Neural crest cell (in vitro differentiated cells): ENCODE measurements at regions not wholly inside any gene's neighbourhood (a gene's known extent, or its start where the extent isn't known, plus 50 kb on each side); places are given as distances from the start of the nearest gene placed in this dataset.

Experiments used
- DNase-seq: peaks from one replicate; pipeline ENCODE4 v3.0.0; 2021; ENCODE audit warnings: low read depth, mixed read lengths, low spot score
- H3K27ac Mint-ChIP-seq: one replicate; pipeline ENCODE4 v1.8.0; 2021; ENCODE audit warnings: mild to moderate bottlenecking, mixed read lengths; ENCODE audit not compliant: unreplicated experiment
- H3K27me3 Mint-ChIP-seq: 2 replicates; pipeline ENCODE4 v1.8.0; 2021; ENCODE audit warnings: low read depth, mild to moderate bottlenecking, mixed read lengths
- H3K36me3 Mint-ChIP-seq: 2 replicates; pipeline ENCODE4 v1.8.0; 2021; ENCODE audit warnings: low read depth, mild to moderate bottlenecking, mixed read lengths
- H3K4me1 Mint-ChIP-seq: 2 replicates; pipeline ENCODE4 v1.8.0; 2021; ENCODE audit warnings: mixed read lengths
- H3K4me3 Mint-ChIP-seq: one replicate; pipeline ENCODE4 v1.8.0; 2021; ENCODE audit warnings: mild to moderate bottlenecking, mixed read lengths
- H3K9me3 Mint-ChIP-seq: 2 replicates; pipeline ENCODE4 v1.8.0; 2021; ENCODE audit warnings: mixed read lengths
- TF ChIP-seq, protein P1 (sequence below): fragments of 200-600 bp; sonication (generic); conservative IDR thresholded peaks from 2 replicates; pipeline ENCODE4 v1.5.0; 2021; ENCODE audit warnings: antibody characterized with exemption, mild to moderate bottlenecking

DNA sequence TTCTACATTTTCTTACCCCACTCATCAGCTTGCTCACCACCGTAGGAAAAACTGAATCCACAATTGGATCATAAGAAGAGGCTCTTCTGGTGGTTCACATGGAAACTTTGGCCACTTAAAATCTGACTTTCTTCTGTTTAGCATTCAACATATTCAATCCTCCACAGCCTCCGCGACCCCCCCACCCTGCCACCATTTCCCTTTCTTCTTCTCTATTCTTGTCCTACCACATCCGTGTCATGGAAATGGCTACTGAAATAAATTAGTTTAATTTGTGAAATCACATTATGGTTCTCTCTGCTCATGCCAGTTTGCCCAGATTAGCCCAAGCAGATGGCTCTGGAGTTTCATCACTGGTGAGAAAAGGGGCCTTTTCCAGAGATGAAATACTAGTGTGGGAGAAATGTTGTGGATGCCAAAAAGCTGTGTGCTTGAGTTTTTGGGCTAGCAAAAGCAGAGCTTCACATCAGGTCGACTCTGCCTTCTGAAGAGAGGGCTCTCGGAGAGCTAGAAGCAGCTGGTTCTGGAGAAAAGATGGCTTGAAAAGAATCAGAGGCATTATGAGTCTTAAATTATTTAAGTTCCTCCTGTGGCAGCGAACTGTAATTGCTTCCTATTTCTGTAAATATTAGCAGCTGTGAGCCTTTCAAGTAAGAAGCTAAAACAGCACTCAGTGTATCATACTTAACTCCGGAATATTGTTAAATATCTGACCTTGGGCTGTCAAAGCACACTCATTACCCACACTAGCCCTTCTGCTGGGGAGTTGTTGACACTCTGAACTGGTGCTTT is 107.1 kb downstream of the MAT2B start:
- Mint-ChIP-seq H3K36me3 (no peaks in the 10 kb centered on the region), H3K4me1 (no peaks in the 10 kb centered on the region), H3K4me3 (no peak overlapping the region), H3K27ac (no peak overlapping the region), H3K27me3 (peaks cover 5% of the 10 kb centered on the region), H3K9me3 (no peaks in the 10 kb centered on the region)
- DNase-seq: no peak
- TF ChIP-seq, protein P1, sequence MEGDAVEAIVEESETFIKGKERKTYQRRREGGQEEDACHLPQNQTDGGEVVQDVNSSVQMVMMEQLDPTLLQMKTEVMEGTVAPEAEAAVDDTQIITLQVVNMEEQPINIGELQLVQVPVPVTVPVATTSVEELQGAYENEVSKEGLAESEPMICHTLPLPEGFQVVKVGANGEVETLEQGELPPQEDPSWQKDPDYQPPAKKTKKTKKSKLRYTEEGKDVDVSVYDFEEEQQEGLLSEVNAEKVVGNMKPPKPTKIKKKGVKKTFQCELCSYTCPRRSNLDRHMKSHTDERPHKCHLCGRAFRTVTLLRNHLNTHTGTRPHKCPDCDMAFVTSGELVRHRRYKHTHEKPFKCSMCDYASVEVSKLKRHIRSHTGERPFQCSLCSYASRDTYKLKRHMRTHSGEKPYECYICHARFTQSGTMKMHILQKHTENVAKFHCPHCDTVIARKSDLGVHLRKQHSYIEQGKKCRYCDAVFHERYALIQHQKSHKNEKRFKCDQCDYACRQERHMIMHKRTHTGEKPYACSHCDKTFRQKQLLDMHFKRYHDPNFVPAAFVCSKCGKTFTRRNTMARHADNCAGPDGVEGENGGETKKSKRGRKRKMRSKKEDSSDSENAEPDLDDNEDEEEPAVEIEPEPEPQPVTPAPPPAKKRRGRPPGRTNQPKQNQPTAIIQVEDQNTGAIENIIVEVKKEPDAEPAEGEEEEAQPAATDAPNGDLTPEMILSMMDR: no peak

DNA sequence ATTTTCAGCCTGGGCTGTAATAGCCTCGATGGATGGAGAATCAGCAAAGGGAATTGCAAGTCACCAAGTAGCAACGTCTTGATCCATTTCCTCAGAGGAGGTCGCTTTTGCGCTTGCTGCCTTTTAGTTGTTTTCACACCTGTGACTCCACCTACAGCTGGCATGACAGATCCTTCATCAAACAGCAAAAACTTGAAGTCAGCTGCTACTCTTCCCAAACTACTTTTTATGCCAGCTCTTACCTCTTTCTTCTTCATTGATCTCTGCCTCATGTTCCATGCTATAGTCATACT is 107.7 kb downstream of the MAT2B start:
- no peaks in the 10 kb centered on the region for H3K36me3 Mint-ChIP-seq
- no peaks in the 10 kb centered on the region for H3K4me1 Mint-ChIP-seq
- DNase-seq: no peak
- peaks cover 5% of the 10 kb centered on the region for H3K27me3 Mint-ChIP-seq
- no peak overlapping the region for H3K4me3 Mint-ChIP-seq
- H3K9me3 Mint-ChIP-seq: no peaks in the 10 kb centered on the region
- TF ChIP-seq, protein P1: no peak
- H3K27ac Mint-ChIP-seq: no peak overlapping the region

- Mint-ChIP-seq H3K9me3 (no peaks in the 10 kb centered on the region), H3K4me3 (no peak overlapping the region), H3K27ac (no peak overlapping the region), H3K27me3 (peaks cover 5% of the 10 kb centered on the region), H3K4me1 (no peaks in the 10 kb centered on the region), H3K36me3 (no peaks in the 10 kb centered on the region)
- TF ChIP-seq, protein P1: no peak
- no peak for DNase-seq
Observed at GRCh38 chr5:163614787-163615186, 109.4 kb downstream of the MAT2B start.

GRCh38 chr5:163619273-163619934 is 114.0 kb downstream of the MAT2B start:
- H3K27me3 Mint-ChIP-seq: peaks cover 5% of the 10 kb centered on the region
- H3K9me3 Mint-ChIP-seq: no peaks in the 10 kb centered on the region
- H3K4me3 Mint-ChIP-seq: no peak overlapping the region
- no peak for DNase-seq
- H3K36me3 Mint-ChIP-seq: no peaks in the 10 kb centered on the region
- no peak overlapping the region for H3K27ac Mint-ChIP-seq
- TF ChIP-seq, protein P1: no peak
- peaks cover 5% of the 10 kb centered on the region for H3K4me1 Mint-ChIP-seq

- Mint-ChIP-seq H3K9me3 (no peaks in the 10 kb centered on the region), H3K27ac (no peak overlapping the region), H3K4me1 (peaks cover 5% of the 10 kb centered on the region), H3K4me3 (no peak overlapping the region), H3K27me3 (peaks cover 5% of the 10 kb centered on the region), H3K36me3 (no peaks in the 10 kb centered on the region)
- no peak for DNase-seq
- TF ChIP-seq, protein P1: no peak
Observed at GRCh38 chr5:163619951-163620350, 114.5 kb downstream of the MAT2B start.
